Right lung (tissue), 2 donors: ENCODE measurements at regions not wholly inside any gene's neighbourhood (a gene's known extent, or its start where the extent isn't known, plus 50 kb on each side); places are given as distances from the start of the nearest gene placed in this dataset.

Source experiments
- DNase-seq, 2 donors: peaks; one replicate each; pipeline ENCODE4 v3.0.0-alpha.2; 2013

DNA sequence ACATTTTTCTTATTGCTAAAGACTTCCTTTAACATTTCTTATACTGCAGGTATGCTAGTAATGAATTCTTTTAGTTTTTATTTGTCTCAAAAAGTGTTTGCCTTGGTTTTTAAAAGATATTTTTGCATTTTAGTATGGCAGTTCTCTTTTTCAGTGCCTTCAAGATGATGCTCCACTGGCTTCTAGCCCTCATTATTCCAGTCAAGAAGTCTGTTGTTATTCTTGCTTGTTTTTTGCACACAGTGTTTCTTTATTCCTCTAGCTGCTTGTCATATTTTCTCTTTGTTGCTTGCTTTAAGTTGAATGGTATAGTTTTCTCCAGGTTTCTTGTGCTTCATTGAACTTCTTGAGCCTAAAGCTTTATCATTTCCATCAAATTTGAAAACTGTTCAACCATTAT is 158.0 kb upstream of the SPHKAP start:
- DNase-seq, result no peak

DNA sequence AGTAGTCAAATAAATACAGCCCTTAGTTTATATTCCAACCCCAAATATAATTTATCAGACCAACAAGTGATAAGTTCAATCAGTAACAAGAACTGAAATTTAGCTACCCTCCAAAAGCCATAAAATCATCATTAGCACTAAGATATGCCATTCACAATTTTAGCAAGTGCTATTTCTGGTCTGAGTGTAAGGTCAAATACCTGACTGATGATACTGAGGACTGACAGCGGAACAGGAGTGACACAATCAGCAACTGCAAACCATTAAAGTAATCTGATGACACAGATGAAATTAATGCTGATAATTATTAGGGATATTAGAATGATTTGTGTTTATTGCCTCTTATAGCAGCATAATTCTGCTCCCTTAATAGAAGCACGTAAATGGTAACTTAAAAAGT is 152.7 kb upstream of the SPHKAP start:
- DNase-seq, result no peak

DNA sequence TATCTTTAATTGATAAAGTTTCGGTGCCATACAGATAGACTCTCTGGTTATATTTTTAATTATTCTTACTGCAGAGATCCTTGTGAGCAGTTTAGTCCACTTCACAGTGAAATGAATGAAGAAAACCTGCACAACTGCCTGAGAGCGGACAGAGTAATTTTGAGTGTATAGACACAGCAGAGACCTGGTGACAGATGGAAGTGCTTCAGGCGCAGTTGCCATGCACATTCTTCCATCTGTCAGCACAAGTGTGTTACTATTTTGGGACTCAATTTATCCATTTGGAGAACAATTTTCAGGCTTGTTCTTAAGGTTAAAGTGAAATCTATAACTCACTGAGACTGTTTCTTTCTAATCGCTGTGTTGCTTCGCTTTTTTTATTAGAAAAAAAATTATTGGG is 147.8 kb upstream of the SPHKAP start:
- no peak for DNase-seq

DNA sequence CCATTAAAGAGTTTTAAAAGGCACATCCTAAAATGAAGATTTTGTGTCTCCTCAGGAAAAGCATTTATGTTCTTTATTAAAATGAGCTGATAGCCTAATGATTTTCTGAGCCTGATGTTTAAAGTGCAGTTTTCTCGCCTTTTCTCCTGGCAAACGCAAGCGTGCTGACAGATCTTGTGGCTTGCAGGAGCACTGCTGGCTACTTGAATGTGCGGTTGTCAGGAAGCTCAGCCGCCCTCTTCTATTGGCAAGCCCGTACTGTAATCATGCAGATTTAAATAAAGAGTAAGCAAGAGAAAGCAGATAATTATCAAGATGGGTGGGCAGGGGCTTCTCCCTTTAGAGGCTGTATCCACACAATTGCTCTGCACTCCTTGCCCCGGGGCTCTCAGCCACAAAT is 139.5 kb upstream of the SPHKAP start:
- DNase-seq, result no peak

DNA sequence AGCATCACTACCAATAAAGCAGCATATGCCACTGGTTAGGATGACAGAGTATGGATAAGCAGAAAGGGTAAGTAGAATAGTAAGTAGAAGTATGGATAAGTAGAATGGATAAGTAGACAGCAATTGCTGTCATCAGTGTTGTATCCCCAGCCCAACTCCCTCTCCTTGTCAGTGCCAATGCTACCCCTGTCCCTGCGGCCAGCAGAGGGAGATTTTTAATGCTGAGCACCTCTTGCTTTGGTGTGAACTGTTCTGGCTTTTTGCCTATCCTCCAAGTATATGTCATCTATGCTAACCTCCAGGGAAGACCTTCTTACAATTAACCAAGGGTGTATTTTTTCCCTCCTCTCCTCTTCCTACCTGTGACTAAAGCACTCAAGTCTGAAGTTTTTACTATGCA is 136.7 kb upstream of the SPHKAP start:
- peak in 1 of 2 donors; percentile 4 for DNase-seq

DNA sequence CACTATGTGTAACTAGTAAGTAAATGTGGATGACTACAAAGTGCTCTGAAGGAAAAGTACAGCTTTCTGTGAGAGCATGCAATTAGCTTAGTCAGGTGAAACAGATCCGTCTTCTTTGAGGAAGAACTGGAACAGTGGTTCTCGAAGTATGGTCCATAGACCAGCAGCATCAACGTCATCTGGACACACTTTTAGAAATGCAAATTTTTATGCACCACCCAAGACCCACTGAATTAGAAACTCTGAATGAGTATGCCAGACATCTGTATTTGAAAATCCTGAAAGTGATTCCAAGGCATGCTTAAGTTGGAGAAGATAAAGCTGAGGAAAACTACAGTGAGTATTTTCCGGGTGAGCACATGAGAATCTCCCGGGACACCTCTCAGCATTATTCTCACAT is 130.7 kb upstream of the SPHKAP start:
- no peak for DNase-seq

DNA sequence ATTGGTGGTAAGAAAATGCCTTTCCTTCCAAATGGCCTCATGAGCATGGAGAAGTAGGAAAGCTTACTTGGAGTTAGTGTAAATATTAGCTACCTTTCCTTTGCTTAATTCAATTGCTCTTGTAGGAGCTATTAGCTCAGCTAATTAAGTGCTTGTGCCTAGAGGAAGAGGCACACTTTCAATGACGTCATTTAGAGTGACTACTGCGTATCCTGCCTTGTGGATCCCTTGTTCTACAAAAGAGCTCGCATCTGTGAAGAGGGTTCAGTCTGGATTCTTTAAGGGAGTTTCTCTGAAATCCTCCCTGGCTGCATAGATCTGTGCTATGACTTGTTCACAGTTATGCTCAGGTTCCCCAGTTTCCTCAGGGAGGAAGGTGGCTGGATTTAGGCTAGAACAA is 122.5 kb upstream of the SPHKAP start:
- no peak for DNase-seq

DNA sequence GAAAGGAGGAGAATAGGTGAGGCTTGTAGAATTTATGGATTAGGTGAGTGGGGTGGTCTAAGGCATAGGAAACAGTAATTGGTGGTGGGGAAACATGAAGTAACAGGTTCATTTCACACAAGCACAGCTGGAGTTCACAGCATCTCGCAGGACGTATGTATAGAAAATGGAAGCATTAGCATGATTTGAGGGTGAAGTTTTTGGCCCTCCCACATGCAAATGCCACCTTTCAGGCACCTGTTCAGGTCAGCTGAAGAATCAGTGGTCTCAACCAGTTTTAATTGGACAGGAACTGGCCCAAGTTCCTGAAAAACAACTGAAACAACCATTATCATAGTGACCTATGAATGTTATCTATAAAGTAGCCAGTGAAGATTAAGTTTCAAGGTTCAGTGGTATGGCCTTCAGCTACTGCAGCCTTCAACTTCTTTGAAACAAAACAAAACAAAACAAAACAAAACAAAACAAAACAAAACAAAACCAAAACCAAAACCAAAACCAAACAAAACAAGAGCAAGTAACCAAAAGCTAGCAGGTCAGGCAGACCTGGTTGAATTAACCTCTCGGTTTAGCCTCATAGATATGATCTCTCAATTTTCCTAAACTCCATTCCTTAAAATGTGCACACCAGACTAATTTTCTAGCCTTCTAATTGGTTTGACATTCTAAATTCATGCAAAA is 102.1 kb upstream of the SPHKAP start:
- no peak for DNase-seq

DNA sequence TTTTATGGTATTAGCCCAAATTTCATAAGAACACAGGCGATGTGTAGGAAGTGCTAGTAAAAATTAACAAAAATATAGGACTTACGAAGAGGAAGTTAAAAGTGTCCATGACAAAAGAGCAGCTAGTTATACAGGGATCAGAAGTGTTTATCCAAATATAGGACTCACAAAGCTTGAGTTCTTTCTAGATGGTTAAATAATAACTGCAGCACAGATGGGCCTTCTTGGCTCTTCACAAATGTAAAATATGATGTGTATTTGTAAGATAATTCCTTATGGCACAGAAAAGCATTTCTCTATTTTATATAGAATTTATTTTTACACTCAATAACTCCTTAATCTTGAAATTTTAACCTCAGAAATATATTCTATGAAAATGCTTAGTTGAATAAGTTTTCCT is 100.9 kb upstream of the SPHKAP start:
- no peak for DNase-seq

DNA sequence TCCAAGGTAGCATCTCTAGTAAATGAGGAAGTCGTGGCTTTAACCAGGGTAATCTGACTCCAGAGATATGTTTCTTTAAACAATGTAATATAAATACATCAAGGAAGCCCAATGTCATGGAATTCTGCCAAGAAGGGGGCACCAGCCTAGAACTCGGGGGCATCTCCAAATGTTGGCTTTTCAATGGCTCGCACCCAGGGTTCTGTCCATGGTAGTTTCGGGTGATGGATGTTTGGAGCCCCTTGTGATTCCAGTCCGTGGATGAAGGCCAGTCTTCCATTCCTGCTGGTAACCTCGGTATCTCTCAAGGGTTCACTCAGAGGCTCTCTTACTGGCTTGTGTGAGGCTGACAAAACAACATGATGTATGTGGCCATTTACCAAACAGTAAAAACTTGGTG is 91.7 kb upstream of the SPHKAP start:
- no peak for DNase-seq

DNA sequence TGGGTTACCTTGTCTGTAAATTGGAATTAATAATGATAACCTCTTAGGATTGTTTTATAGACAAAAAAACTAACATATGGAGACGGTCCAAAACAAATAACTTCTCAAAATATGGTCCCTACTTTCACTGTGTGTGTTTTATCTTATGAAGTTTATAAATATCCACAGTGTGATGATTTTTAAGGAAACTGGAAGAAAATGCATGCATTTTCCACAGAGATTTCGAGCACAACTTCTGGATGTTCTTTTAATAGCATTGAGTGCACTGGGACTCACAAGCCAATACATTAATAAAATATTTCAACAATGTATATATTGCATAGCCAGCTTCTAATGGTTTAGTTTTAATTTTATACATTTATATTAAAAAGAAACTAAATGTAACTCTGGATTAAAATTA is 87.9 kb upstream of the SPHKAP start:
- DNase-seq, result no peak

DNA sequence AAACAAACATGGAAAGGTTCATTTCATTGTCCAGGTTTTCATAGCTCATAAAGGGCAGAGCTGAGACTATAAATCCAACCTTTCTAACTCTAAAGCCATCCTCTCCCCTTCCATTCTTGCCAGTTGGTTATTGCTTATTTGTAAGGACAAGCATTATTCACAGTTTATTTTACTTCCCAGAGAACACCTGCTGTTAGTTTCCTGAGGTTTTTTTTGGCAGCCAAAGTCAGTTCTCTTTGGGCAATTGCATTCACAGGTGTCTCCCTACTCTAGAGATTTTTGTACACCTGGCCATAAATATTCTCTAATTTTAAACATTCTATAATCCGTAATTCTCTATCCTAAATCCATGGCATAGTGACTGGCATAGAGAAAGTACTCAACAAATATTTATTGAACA is 87.3 kb upstream of the SPHKAP start:
- DNase-seq, result no peak

DNA sequence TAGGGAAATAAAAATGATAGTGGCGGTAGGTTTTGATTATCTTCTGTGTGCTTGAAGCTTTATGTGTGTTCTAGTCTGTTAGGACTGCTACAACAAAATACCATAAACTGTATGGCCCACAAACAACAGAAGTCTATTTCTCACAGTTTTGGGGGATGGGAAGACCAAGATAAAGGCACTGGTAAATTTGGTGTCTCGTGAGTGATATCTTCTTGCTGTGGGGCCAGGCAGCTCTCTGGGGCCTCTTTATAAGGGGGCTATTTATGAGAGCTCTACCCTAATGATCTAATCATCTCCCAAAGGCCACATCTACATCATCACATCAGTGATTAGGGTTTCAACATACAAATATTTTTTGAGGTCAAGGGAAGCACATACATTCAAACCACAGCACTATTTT is 86.8 kb upstream of the SPHKAP start:
- peak; percentile 31 to 43 for DNase-seq

DNA sequence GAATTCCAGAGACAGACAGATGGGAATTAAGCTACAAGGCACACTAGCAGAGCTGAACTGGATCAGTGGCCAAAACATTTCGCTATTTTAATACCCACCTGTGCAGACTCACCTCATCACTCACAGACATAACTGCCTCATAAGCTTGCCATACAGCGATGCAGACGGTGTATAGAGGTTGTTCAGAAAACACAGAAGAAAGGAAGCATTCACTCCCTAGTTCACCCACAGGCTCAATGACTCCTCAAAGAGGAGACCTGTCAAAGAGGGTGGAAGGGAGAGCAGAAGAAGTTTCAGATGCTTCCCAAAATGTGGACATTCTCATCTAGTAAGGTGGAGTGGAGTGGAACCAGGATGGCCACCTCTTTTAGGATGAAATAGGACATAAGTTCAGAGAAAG is 81.7 kb upstream of the SPHKAP start:
- no peak for DNase-seq

DNA sequence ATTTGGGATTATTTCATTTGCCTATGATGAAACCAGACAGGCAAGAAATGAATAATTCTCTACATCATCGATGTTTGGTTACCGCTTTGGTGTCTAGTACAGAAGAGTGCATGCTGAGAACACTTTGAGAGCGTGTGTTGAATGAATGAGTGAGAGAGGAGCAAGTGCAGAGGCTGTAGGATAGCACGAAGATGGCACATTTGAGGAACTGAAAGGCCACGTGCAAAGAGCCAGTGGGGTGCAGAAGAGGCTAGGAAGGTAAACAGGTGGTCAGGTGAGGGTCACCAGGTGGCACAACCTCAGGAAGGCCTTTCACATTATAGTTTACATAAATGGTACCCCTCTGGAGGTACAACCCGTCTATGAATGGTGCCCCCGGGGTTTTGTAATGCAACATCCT is 80.1 kb upstream of the SPHKAP start:
- no peak for DNase-seq

DNA sequence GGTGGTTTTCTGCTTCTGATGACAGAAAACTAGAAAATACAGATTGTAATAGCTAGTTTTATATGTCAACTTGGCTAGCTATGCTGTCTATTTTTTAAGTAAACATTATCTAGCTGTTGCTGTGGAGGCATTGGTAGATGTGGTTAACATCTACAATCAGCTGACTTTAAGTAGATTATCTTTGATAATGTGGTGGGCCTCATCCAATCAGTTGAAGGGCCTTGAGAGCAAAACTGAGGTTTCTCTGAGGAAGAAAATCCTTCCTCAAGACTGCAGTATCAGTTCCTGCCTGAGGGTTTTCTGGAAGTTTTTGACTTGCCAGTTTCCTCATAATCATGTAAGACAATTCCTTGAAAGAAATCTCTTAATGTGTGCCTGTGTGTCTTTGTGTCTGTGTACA is 75.9 kb upstream of the SPHKAP start:
- DNase-seq, result no peak

DNA sequence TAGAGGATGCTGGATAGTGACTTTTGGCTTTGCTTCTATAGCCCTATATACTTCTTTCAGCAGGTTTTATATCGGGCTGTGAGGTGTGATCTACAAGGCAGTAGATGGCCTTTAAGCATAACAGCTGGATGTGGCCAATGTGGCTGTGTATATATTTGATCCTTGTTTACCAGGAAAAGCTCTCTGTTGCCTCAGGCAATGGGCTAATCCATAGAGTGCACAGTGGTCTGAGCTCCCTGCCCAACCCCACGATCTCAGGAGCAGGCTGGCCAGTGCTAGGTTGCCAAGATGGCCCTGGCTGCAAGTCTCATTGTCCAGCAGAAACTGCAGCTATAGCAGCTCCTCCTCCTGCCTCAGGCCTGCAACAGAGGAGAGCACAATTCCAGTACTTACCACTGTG is 72.3 kb upstream of the SPHKAP start:
- DNase-seq, result no peak

DNA sequence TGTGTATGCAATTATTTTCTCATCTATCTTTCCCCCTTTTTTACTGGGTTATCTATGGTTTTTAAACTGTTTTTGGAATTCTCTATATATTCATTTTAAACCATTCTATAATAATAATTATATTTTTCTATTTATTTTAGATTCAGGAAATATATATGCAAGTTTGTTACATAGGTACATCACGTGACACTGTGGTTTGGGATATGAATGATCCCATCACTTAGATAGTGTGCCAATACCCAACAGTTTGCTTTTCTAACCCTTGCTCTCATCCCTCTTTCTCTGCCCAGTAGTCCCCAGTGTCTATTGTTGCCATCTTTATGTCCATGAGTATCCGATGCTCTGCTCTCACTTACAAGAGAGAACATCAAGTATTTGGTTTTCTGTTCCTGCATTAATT is 65.8 kb upstream of the SPHKAP start:
- DNase-seq, result no peak

DNA sequence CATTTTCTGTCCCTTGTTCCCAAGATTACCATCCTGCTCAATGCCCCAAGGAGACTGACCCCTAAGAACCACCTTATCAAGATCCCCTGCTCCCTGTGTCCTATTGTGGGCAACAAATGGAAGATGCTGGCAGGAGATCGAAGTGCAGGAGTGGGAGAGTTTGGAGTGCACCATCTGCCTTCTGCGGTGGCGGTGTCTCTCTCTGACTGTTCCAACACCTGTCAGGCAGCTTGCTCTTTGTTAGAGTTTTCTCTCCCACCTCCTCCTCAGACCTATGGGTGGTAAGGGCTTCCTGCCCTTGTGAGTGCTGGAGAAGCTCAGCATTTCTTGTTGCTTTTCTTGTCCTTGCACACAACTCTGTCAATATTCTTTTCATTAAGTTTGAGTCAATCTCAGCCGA is 64.1 kb upstream of the SPHKAP start:
- DNase-seq, result no peak

DNA sequence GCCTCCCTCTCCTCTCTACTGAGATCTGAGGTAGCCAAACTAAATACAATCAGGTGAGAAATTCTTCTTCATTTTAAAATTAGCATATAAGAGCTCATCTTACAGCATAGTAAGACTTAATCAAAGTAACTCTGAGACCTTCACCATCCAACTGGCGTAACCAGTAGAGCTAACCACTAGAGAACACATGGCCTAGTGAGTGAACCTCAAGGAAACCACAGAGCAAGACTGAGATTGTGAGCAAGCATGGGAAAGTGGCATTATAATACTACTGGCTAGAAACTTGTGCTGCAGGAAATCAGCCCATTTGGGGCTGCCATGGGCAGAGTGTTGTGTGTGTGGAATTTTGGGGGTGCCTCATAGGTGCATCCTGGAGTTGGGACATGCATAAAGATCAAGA is 61.1 kb upstream of the SPHKAP start:
- DNase-seq, result no peak

DNA sequence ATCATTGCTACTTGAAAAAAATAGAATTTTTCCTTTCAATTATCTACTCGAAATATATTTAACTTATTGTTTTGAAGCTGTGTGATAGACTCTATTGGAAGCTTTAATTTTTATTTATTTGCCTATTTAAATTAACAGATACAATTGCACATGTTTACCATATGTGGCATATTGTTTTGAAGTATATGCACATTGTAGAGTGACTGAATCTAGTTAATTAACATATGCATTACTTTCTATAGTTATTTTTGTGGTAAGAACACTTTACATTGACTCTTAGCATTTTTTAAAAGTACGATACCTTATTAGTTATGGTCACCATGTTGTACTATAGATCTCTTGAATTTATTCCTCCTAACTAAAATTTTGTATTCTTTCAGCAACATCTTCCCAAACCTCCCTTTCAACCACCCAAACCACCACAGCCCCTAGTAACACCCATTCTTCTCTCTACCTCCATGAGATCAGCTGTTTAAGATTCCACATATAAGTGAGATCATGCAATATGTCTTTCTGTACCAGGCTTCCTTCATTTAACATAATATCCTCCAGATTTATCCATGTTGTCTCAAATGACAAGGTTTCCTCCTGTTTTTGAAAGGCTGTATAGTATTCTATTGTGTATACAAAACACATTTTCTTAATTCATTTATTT is 58.5 kb upstream of the SPHKAP start:
- DNase-seq, result no peak

DNA sequence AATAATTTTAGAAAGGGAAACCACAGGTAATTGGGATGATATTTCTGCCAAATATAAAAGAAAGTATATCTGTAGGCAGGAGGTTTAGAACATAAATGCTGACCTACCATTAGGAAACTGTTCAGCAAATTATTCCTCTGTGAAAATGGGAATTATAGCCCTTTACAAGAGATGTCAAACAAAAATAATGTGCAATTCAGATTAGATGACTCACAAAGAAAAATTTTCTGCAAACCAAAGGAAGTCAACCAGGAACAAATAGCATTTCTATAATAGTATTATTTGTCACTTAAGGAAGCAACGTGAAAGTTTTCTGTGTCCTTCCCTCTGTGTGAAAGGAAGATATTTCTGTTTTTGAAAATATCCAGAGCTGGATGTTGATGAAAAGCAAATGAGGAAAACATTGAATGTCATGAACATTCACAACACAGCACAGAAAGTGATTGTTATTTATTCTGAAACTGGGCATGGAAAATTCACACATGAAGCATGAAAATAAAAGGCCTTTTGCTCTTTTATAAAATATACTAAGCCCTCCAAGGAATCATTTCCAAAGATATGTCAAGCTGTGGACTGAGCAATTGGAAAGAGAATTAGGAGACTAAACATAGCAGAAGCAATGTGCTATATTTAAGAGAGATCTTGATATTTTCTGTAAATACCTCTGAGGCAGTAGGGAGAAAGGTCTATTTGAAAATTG is 57.9 kb upstream of the SPHKAP start:
- no peak for DNase-seq
